Naive thymus-derived CD4-positive, alpha-beta T cell (primary cell): ENCODE measurements at regions not wholly inside any gene's neighbourhood (a gene's known extent, or its start where the extent isn't known, plus 50 kb on each side); places are given as distances from the start of the nearest gene placed in this dataset.

Source experiments
- ATAC-seq: fragments of 150-1000 bp; cut with Tn5 transposase; 2 replicates; pipeline ENCODE4 v1.10.0; 2021; ENCODE audit warnings: mild to moderate bottlenecking, moderate library complexity
- CTCF ChIA-PET: fragments of 350-600 bp; sonication (Branson Sonifier 250); formaldehyde crosslinking; loops from one replicate; lab custom pipeline; 2021; ENCODE audit warnings: antibody characterized with exemption; lab: Charles Lee
- POLR2A ChIA-PET: fragments of 350-600 bp; sonication (Branson Sonifier 250); formaldehyde crosslinking; loops from one replicate; lab custom pipeline; 2021; ENCODE audit warnings: antibody characterized with exemption, inconsistent platforms; lab: Charles Lee
- DNase-seq, 9 donors: peaks; one replicate each; pipeline versions ENCODE4 v3.0.0 to v3.0.0-alpha.2; 2020 to 2022; ENCODE audit warnings: mixed read lengths in 1 of 9
- H3K27ac ChIP-seq: one replicate; pipeline ENCODE4 v1.7.0; 2013; ENCODE audit warnings: mild to moderate bottlenecking, low read depth, low read length, moderate library complexity
- H3K27me3 ChIP-seq, 2 donors: one replicate each; pipeline ENCODE4 v1.7.0; 2013; ENCODE audit warnings: low read length in 2 of 2, mild to moderate bottlenecking in 2 of 2, moderate library complexity in 2 of 2; ENCODE audit not compliant: control insufficient read depth in 2 of 2, insufficient read depth in 2 of 2
- H3K36me3 ChIP-seq, 3 experiments: 1 replicate in 2 of 3; 2 replicates in 1 of 3; pipeline ENCODE4 v1.7.0; 2013; ENCODE audit warnings: low read length in 3 of 3, mild to moderate bottlenecking in 3 of 3, moderate library complexity in 1 of 3; ENCODE audit not compliant: insufficient read depth in 3 of 3, control insufficient read depth in 2 of 3
- H3K4me1 ChIP-seq, 2 donors: one replicate each; pipeline ENCODE4 v1.7.0; 2013; ENCODE audit warnings: low read length in 2 of 2, mild to moderate bottlenecking in 2 of 2, moderate library complexity in 1 of 2; ENCODE audit not compliant: control insufficient read depth in 2 of 2, insufficient read depth in 2 of 2
- H3K4me3 ChIP-seq: 2 replicates; pipeline ENCODE4 v1.7.0; 2013; ENCODE audit warnings: mild to moderate bottlenecking, low read length
- H3K9me3 ChIP-seq, 3 experiments: 1 replicate in 2 of 3; 2 replicates in 1 of 3; pipeline ENCODE4 v1.7.0; 2013; ENCODE audit warnings: low read length in 3 of 3; ENCODE audit not compliant: control insufficient read depth in 2 of 3
- H3K27ac Mint-ChIP-seq, 9 donors: one replicate each; pipeline ENCODE4 v1.8.0; 2020 to 2022; ENCODE audit warnings: mixed read lengths in 9 of 9, mild to moderate bottlenecking in 8 of 9, moderate library complexity in 5 of 9, inconsistent platforms in 2 of 9
- H3K27me3 Mint-ChIP-seq, 5 donors: one replicate each; pipeline ENCODE4 v1.8.0; 2021 to 2022; ENCODE audit warnings: mixed read lengths in 5 of 5, mild to moderate bottlenecking in 1 of 5
- H3K36me3 Mint-ChIP-seq, 5 donors: one replicate each; pipeline ENCODE4 v1.8.0; 2020 to 2022; ENCODE audit warnings: mixed read lengths in 5 of 5, mild to moderate bottlenecking in 3 of 5, inconsistent platforms in 1 of 5
- H3K4me1 Mint-ChIP-seq, 7 donors: one replicate each; pipeline ENCODE4 v1.8.0; 2020 to 2022; ENCODE audit warnings: mixed read lengths in 7 of 7, mild to moderate bottlenecking in 3 of 7, inconsistent platforms in 1 of 7
- H3K4me3 Mint-ChIP-seq, 10 donors: one replicate each; pipeline ENCODE4 v1.8.0; 2020 to 2022; ENCODE audit warnings: mild to moderate bottlenecking in 10 of 10, mixed read lengths in 10 of 10, moderate library complexity in 6 of 10, inconsistent platforms in 2 of 10
- H3K9me3 Mint-ChIP-seq, 11 donors: one replicate each; pipeline ENCODE4 v1.8.0; 2020 to 2022; ENCODE audit warnings: mixed read lengths in 11 of 11, mild to moderate bottlenecking in 4 of 11, inconsistent platforms in 1 of 11, moderate library complexity in 1 of 11
- intact Hi-C, 2 donors: fragments of 100-400 bp; cut with micrococcal nuclease; formaldehyde crosslinking; loops; one replicate each; pipeline ENCODE4 v1.15.1; 2023

DNA sequence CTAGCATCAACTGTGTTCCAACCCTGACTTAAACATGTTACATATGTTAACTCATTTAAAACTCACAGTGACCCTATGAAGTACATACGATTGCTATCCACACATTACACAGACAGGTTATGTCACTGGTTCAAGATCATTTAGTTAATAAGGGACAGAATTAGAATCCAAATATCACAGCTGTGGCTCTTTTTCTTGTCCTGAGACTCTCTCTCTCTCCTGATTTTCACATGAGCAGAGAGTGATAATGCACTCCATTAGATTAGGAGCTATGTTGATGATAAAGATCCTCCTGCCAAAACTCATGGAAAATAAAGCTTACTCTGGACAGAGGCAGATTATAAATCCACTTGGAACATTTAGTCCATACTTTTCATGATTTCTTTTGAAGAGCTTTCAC, 408.3 kb downstream of the PPARGC1A start:
- ATAC-seq: no peak
- no peaks in the 10 kb centered on the region for H3K4me1 ChIP-seq
- no peak for DNase-seq
- H3K36me3 Mint-ChIP-seq: no peaks in the 10 kb centered on the region
- CTCF ChIA-PET: no interaction called here
- POLR2A ChIA-PET: no interaction called here
- no peak overlapping the region for H3K27ac ChIP-seq
- H3K27me3 Mint-ChIP-seq: peaks cover 0 to 4% (median 0%) of the 10 kb centered on the region in 5 donors
- no peaks in the 10 kb centered on the region for H3K9me3 ChIP-seq
- no peak overlapping the region for H3K4me3 ChIP-seq
- no peaks in the 10 kb centered on the region for H3K27me3 ChIP-seq
- no peak overlapping the region for H3K4me3 Mint-ChIP-seq
- H3K4me1 Mint-ChIP-seq: no peaks in the 10 kb centered on the region
- H3K36me3 ChIP-seq: no peaks in the 10 kb centered on the region
- H3K9me3 Mint-ChIP-seq: peaks cover 0 to 5% (median 0%) of the 10 kb centered on the region in 11 donors
- intact Hi-C loops: no loop called here
- no peak overlapping the region for H3K27ac Mint-ChIP-seq

GRCh38 chr4:23477905-23478304, 411.9 kb downstream of the PPARGC1A start:
- Mint-ChIP-seq H3K27ac (no peak overlapping the region), H3K4me1 (no peaks in the 10 kb centered on the region), H3K9me3 (peaks cover 0 to 7% (median 0%) of the 10 kb centered on the region in 11 donors), H3K27me3 (peaks cover 0 to 3% (median 0%) of the 10 kb centered on the region in 5 donors), H3K4me3 (no peak overlapping the region), H3K36me3 (no peaks in the 10 kb centered on the region)
- H3K27ac ChIP-seq: no peak overlapping the region
- H3K9me3 ChIP-seq: no peaks in the 10 kb centered on the region
- DNase-seq (no peak), ATAC-seq (no peak)
- H3K36me3 ChIP-seq: no peaks in the 10 kb centered on the region
- intact Hi-C loops: no loop called here
- POLR2A ChIA-PET: no interaction called here
- CTCF ChIA-PET: no interaction called here
- H3K4me1 ChIP-seq: no peaks in the 10 kb centered on the region
- H3K4me3 ChIP-seq: no peak overlapping the region
- no peaks in the 10 kb centered on the region for H3K27me3 ChIP-seq

DNA sequence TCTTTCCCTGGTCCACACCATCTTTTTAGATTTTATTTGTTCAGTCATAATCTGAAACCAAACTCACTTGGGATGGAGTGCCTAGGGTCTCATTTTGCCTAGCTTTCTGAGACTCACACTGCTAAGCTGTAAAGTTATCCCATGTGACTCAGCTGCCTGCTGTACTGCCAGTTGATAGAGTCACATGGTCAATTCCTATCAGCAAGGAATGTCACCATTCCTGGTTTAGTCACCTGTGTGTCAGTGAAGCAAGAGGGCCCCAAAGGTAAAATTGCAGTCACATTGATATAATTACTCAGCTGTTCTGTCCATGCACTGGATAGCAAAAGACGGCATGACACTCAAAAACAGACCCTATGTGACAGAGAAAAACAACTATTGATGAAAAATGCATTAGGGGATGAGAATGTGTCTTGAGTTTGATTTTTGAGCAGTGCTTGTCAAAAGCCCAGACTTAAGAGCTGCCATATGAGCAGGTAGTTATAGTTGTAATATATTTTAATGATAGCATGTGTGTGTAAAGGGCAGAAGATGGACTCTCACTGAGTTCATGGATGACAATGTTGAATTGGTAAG, 413.2 kb downstream of the PPARGC1A start:
- Histone ChIP-seq H3K4me1 (no peaks in the 10 kb centered on the region), H3K36me3 (no peaks in the 10 kb centered on the region), H3K9me3 (no peaks in the 10 kb centered on the region), H3K27me3 (no peaks in the 10 kb centered on the region), H3K4me3 (no peak overlapping the region), H3K27ac (no peak overlapping the region)
- Mint-ChIP-seq H3K4me3 (no peak overlapping the region), H3K27ac (no peak overlapping the region), H3K36me3 (peaks cover 0 to 4% (median 0%) of the 10 kb centered on the region in 5 donors), H3K4me1 (no peaks in the 10 kb centered on the region), H3K27me3 (peaks cover 0 to 6% (median 0%) of the 10 kb centered on the region in 5 donors), H3K9me3 (peaks cover 0 to 11% (median 5%) of the 10 kb centered on the region in 11 donors)
- intact Hi-C loops: no loop called here
- ChIA-PET POLR2A (no interaction called here), CTCF (no interaction called here)
- no peak for DNase-seq
- no peak for ATAC-seq

GRCh38 chr4:23463071-23463470, 426.8 kb downstream of the PPARGC1A start:
- Mint-ChIP-seq H3K9me3 (peaks cover 0 to 24% (median 9%) of the 10 kb centered on the region in 11 donors), H3K27me3 (peaks cover 0 to 11% (median 0%) of the 10 kb centered on the region in 5 donors), H3K27ac (no peak overlapping the region), H3K4me3 (no peak overlapping the region), H3K4me1 (no peaks in the 10 kb centered on the region), H3K36me3 (peaks cover 0 to under 1% (median 0%) of the 10 kb centered on the region in 5 donors)
- Histone ChIP-seq H3K9me3 (no peaks in the 10 kb centered on the region), H3K4me3 (no peak overlapping the region), H3K27ac (no peak overlapping the region), H3K27me3 (no peaks in the 10 kb centered on the region), H3K4me1 (no peaks in the 10 kb centered on the region), H3K36me3 (no peaks in the 10 kb centered on the region)
- DNase-seq (no peak), ATAC-seq (no peak)
- CTCF ChIA-PET: no interaction called here
- POLR2A ChIA-PET: no interaction called here
- intact Hi-C loops: no loop called here

- H3K27ac Mint-ChIP-seq: no peak overlapping the region
These were observed 431.8 kb downstream of the PPARGC1A start for GRCh38 chr4:23458054-23458453.

GRCh38 chr4:23456864-23457263, 433.0 kb downstream of the PPARGC1A start:
- intact Hi-C loops: no loop called here
- Histone ChIP-seq H3K4me1 (no peaks in the 10 kb centered on the region), H3K27me3 (no peaks in the 10 kb centered on the region), H3K9me3 (no peaks in the 10 kb centered on the region), H3K36me3 (no peaks in the 10 kb centered on the region), H3K4me3 (no peak overlapping the region), H3K27ac (no peak overlapping the region)
- no peaks in the 10 kb centered on the region for H3K4me1 Mint-ChIP-seq
- DNase-seq (no peak), ATAC-seq (no peak)
- POLR2A ChIA-PET: no interaction called here
- no peak overlapping the region for H3K4me3 Mint-ChIP-seq
- H3K36me3 Mint-ChIP-seq: no peaks in the 10 kb centered on the region
- CTCF ChIA-PET: no interaction called here
- peaks cover 0 to 27% (median 6%) of the 10 kb centered on the region in 5 donors for H3K27me3 Mint-ChIP-seq
- peaks cover 0 to 24% (median 1%) of the 10 kb centered on the region in 11 donors for H3K9me3 Mint-ChIP-seq
- no peak overlapping the region for H3K27ac Mint-ChIP-seq

More at GRCh38 chr4:23458054-23458453, 431.8 kb downstream of the PPARGC1A start:
- peaks cover 0 to 19% (median 4%) of the 10 kb centered on the region in 11 donors for H3K9me3 Mint-ChIP-seq
- no peaks in the 10 kb centered on the region for H3K4me1 ChIP-seq
- peaks cover 0 to 19% (median 0%) of the 10 kb centered on the region in 5 donors for H3K27me3 Mint-ChIP-seq
- DNase-seq (no peak), ATAC-seq (no peak)
- no peaks in the 10 kb centered on the region for H3K27me3 ChIP-seq
- no peak overlapping the region for H3K4me3 Mint-ChIP-seq
- no peaks in the 10 kb centered on the region for H3K4me1 Mint-ChIP-seq
- no peak overlapping the region for H3K4me3 ChIP-seq
- H3K36me3 ChIP-seq: no peaks in the 10 kb centered on the region
- intact Hi-C loops: no loop called here
- no peaks in the 10 kb centered on the region for H3K36me3 Mint-ChIP-seq
- no peaks in the 10 kb centered on the region for H3K9me3 ChIP-seq
- CTCF ChIA-PET: no interaction called here
- H3K27ac ChIP-seq: no peak overlapping the region
- POLR2A ChIA-PET: no interaction called here

GRCh38 chr4:23455456-23456158, 434.2 kb downstream of the PPARGC1A start:
- intact Hi-C loops: no loop called here
- Histone ChIP-seq H3K4me1 (no peaks in the 10 kb centered on the region), H3K27me3 (no peaks in the 10 kb centered on the region), H3K9me3 (no peaks in the 10 kb centered on the region), H3K36me3 (no peaks in the 10 kb centered on the region), H3K4me3 (no peak overlapping the region), H3K27ac (no peak overlapping the region)
- ATAC-seq (no peak), DNase-seq (no peak)
- Mint-ChIP-seq H3K4me3 (no peak overlapping the region), H3K36me3 (no peaks in the 10 kb centered on the region), H3K27me3 (peaks cover 0 to 27% (median 6%) of the 10 kb centered on the region in 5 donors), H3K27ac (no peak overlapping the region), H3K9me3 (peaks cover 0 to 20% (median 1%) of the 10 kb centered on the region in 11 donors), H3K4me1 (no peaks in the 10 kb centered on the region)
- ChIA-PET POLR2A (no interaction called here), CTCF (no interaction called here)
